Osteoblast (primary cell): ENCODE measurements at regions not wholly inside any gene's neighbourhood (a gene's known extent, or its start where the extent isn't known, plus 50 kb on each side); places are given as distances from the start of the nearest gene placed in this dataset.

ENCODE experiments used
- DNase-seq: peaks from one replicate; pipeline ENCODE4 v3.0.0; 2011; ENCODE audit warnings: low spot score, mixed read lengths; ENCODE audit not compliant: insufficient read length; ENCODE audit errors: missing footprints
- H2AFZ ChIP-seq: 2 replicates; pipeline ENCODE4 v1.6.0; 2011; ENCODE audit warnings: mild to moderate bottlenecking, low read length
- H3K27ac ChIP-seq: 2 replicates; pipeline ENCODE4 v1.5.1; 2011; ENCODE audit warnings: mild to moderate bottlenecking, low read depth, low read length, moderate library complexity
- H3K27me3 ChIP-seq: 2 replicates; pipeline ENCODE4 v1.6.0; 2012; ENCODE audit warnings: mild to moderate bottlenecking, control low read depth, inconsistent platforms, low read length, moderate library complexity; ENCODE audit not compliant: insufficient read depth
- H3K36me3 ChIP-seq: 2 replicates; pipeline ENCODE4 v1.5.1; 2011; ENCODE audit warnings: mild to moderate bottlenecking, low read length, control low read depth, moderate library complexity; ENCODE audit not compliant: insufficient read depth
- H3K4me1 ChIP-seq: 2 replicates; pipeline ENCODE4 v1.5.1; 2011; ENCODE audit warnings: mild to moderate bottlenecking, low read length, control low read depth, moderate library complexity; ENCODE audit not compliant: insufficient read depth
- H3K4me2 ChIP-seq: 2 replicates; pipeline ENCODE4 v1.6.0; 2011; ENCODE audit warnings: mild to moderate bottlenecking, low read length; ENCODE audit not compliant: insufficient read depth
- H3K4me3 ChIP-seq: fragments of 200-600 bp; sonication (generic); 3 replicates; pipeline ENCODE4 v1.5.1; 2012; ENCODE audit warnings: mild to moderate bottlenecking, low read length, inconsistent platforms; ENCODE audit not compliant: insufficient read depth
- H3K79me2 ChIP-seq: 2 replicates; pipeline ENCODE4 v1.6.0; 2012; ENCODE audit warnings: mild to moderate bottlenecking, low read length, control low read depth, inconsistent platforms; ENCODE audit not compliant: insufficient read depth
- H3K9me3 ChIP-seq: 2 replicates; pipeline ENCODE4 v1.5.1; 2011; ENCODE audit warnings: low read depth, low read length, control low read depth
- H4K20me1 ChIP-seq: 2 replicates; pipeline ENCODE4 v1.6.0; 2012; ENCODE audit warnings: mild to moderate bottlenecking, low read length, control low read depth; ENCODE audit not compliant: insufficient read depth
- CTCF ChIP-seq: IDR thresholded peaks from 2 replicates; pipeline ENCODE4 v1.5.1; 2011; ENCODE audit warnings: mild to moderate bottlenecking, low read depth, low read length, moderate library complexity; ENCODE audit errors: extremely low read depth

DNA sequence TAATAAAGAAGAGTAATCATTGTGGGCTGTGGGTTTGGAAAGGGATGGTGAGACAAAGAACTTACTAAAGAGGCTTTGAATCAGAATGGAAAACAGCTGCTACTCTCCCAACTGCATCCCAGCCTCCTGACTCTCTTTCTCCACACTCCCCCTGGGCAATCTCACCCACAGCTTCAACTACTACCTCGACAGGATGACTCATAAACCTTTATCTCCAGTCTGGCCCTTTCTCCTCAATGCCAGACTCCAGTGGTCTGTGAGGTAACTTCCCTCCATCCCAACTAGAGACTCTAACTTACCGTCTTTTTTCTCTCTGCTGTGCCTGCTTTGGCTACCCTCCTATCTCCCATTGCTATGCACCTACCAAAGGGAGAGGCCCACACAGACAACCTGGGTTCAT lies 135.3 kb upstream of the RREB1 start:
- no peak overlapping the region for H3K27ac ChIP-seq
- no peak overlapping the region for H3K4me2 ChIP-seq
- H3K36me3 ChIP-seq = no peaks in the 10 kb centered on the region
- no peaks in the 10 kb centered on the region for H3K9me3 ChIP-seq
- TF ChIP-seq CTCF = no peak
- H3K27me3 ChIP-seq = no peaks in the 10 kb centered on the region
- H3K4me3 ChIP-seq = no peak overlapping the region
- no peak overlapping the region for H2AFZ ChIP-seq
- H4K20me1 ChIP-seq = no peaks in the 10 kb centered on the region
- no peak for DNase-seq
- no peaks in the 10 kb centered on the region for H3K79me2 ChIP-seq
- no peaks in the 10 kb centered on the region for H3K4me1 ChIP-seq

- Histone ChIP-seq H3K27me3 (no peaks in the 10 kb centered on the region), H3K4me2 (no peak overlapping the region), H3K79me2 (no peaks in the 10 kb centered on the region), H3K27ac (no peak overlapping the region), H2AFZ (no peak overlapping the region), H3K9me3 (no peaks in the 10 kb centered on the region), H3K4me1 (no peaks in the 10 kb centered on the region), H3K36me3 (no peaks in the 10 kb centered on the region), H4K20me1 (no peaks in the 10 kb centered on the region), H3K4me3 (no peak overlapping the region)
- no peak for TF ChIP-seq CTCF
- DNase-seq = no peak
Observed at GRCh38 chr6:6973721-6974120, 134.0 kb upstream of the RREB1 start.

- Histone ChIP-seq H3K4me1 (no peaks in the 10 kb centered on the region), H4K20me1 (no peaks in the 10 kb centered on the region), H3K27ac (no peak overlapping the region), H3K9me3 (no peaks in the 10 kb centered on the region), H3K36me3 (no peaks in the 10 kb centered on the region), H2AFZ (no peak overlapping the region), H3K79me2 (no peaks in the 10 kb centered on the region), H3K4me2 (no peak overlapping the region), H3K27me3 (no peaks in the 10 kb centered on the region), H3K4me3 (no peak overlapping the region)
- no peak for TF ChIP-seq CTCF
- no peak for DNase-seq
Observed at GRCh38 chr6:6975459-6976111, 132.2 kb upstream of the RREB1 start.

DNA sequence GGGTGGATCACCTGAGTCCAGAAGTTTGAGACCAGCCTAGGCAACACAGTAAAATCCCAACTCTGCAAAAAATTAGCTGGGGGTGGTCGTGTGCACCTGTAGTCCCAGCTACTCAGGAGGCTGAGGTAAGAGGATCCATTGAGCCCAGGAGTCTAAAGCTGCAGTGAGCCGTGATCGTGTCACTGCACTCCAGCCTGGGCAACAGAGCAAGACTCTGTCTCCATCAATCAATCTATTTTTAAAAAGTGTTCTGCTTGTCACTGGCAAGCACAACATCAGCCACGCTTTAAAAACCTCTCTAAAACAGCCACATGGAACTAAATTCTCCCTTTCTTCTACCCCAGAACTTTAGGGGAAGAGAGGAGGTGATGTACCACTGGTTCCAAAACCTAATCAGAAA lies 131.6 kb upstream of the RREB1 start:
- Histone ChIP-seq H3K79me2 (no peaks in the 10 kb centered on the region), H4K20me1 (no peaks in the 10 kb centered on the region), H2AFZ (no peak overlapping the region), H3K27me3 (no peaks in the 10 kb centered on the region), H3K4me2 (no peak overlapping the region), H3K9me3 (no peaks in the 10 kb centered on the region), H3K4me1 (no peaks in the 10 kb centered on the region), H3K27ac (no peak overlapping the region), H3K36me3 (no peaks in the 10 kb centered on the region), H3K4me3 (no peak overlapping the region)
- DNase-seq = no peak
- no peak for TF ChIP-seq CTCF
